ENCODE measurements at regions not wholly inside any gene's neighbourhood (a gene's known extent, or its start where the extent isn't known, plus 50 kb on each side); places are given as distances from the start of the nearest gene placed in this dataset.

GRCh38 chr9:86730163-86730928 is 217.0 kb downstream of the GAS1 start:
- POLR2A ChIA-PET: no interaction called here
- no peaks in the 10 kb centered on the region for H3K4me1 ChIP-seq (replicated peaks in 1 of 2; ENCODE audit: control insufficient read depth in 2 of 2, insufficient read depth in 2 of 2, low read length in 2 of 2)
- no peaks in the 10 kb centered on the region for H3K9me3 ChIP-seq (replicated peaks; ENCODE audit: control insufficient read depth, insufficient read depth, low read depth, low read length)
- CTCF ChIA-PET (ENCODE audit: low intra/inter-chr PET ratio): no interaction called here
- in situ Hi-C loops (cut with MboI) (no loop called here), intact Hi-C loops (cut with micrococcal nuclease) (no loop called here)
- TF ChIP-seq NUFIP1 (IDR thresholded peaks at IDR 0.05; ENCODE audit: partially characterized antibody): no peak
- TF ChIP-seq FOS (IDR thresholded peaks at IDR 0.05; ENCODE audit: extremely low read depth, insufficient read length): no peak
- no peak for TF ChIP-seq TBP (optimal IDR thresholded peaks at IDR 0.05; ENCODE audit: low read depth, low read length)
- TF ChIP-seq MAX (CRISPR knock-in tag; IDR thresholded peaks at IDR 0.05): no peak
- TF ChIP-seq POLR2H (tag; IDR thresholded peaks at IDR 0.05; ENCODE audit: low read depth): no peak
- TF ChIP-seq KDM5B (IDR thresholded peaks at IDR 0.05; ENCODE audit: insufficient replicate concordance, low read depth, low read length): no peak
- TF ChIP-seq ATF3 (IDR thresholded peaks at IDR 0.05): no peak
- TF ChIP-seq ATF3 (CRISPR knock-in tag; conservative IDR thresholded peaks at IDR 0.05): no peak
- no peak for TF ChIP-seq E2F3 (CRISPR knock-in tag; IDR thresholded peaks at IDR 0.05)
- TF ChIP-seq HDAC6 (IDR thresholded peaks at IDR 0.05; ENCODE audit: low read depth, low read length): no peak
- TF ChIP-seq, protein P1, sequence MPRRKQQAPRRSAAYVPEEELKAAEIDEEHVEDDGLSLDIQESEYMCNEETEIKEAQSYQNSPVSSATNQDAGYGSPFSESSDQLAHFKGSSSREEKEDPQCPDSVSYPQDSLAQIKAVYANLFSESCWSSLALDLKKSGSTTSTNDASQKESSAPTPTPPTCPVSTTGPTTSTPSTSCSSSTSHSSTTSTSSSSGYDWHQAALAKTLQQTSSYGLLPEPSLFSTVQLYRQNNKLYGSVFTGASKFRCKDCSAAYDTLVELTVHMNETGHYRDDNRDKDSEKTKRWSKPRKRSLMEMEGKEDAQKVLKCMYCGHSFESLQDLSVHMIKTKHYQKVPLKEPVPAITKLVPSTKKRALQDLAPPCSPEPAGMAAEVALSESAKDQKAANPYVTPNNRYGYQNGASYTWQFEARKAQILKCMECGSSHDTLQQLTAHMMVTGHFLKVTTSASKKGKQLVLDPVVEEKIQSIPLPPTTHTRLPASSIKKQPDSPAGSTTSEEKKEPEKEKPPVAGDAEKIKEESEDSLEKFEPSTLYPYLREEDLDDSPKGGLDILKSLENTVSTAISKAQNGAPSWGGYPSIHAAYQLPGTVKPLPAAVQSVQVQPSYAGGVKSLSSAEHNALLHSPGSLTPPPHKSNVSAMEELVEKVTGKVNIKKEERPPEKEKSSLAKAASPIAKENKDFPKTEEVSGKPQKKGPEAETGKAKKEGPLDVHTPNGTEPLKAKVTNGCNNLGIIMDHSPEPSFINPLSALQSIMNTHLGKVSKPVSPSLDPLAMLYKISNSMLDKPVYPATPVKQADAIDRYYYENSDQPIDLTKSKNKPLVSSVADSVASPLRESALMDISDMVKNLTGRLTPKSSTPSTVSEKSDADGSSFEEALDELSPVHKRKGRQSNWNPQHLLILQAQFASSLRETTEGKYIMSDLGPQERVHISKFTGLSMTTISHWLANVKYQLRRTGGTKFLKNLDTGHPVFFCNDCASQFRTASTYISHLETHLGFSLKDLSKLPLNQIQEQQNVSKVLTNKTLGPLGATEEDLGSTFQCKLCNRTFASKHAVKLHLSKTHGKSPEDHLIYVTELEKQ (CRISPR knock-in tag; IDR thresholded peaks at IDR 0.05): no peak
- TF ChIP-seq CBX3 (IDR thresholded peaks at IDR 0.05; ENCODE audit: borderline replicate concordance in 1 of 2, low read length in 2 of 2): no peak
- TF ChIP-seq ZFPM2 (CRISPR knock-in tag; IDR thresholded peaks at IDR 0.05): no peak
- TF ChIP-seq ZKSCAN3 (CRISPR knock-in tag; IDR thresholded peaks at IDR 0.05): no peak
- TF ChIP-seq MAFG (tag; conservative IDR thresholded peaks at IDR 0.05): no peak
- no peak for TF ChIP-seq PURB (CRISPR knock-in tag; IDR thresholded peaks at IDR 0.05; ENCODE audit: low read depth)
- TF ChIP-seq LARP7 (IDR thresholded peaks at IDR 0.05): no peak
- no peak for TF ChIP-seq ZNF699 (CRISPR knock-in tag; IDR thresholded peaks at IDR 0.05; ENCODE audit: insufficient replicate concordance)
- TF ChIP-seq CCNT2 (IDR thresholded peaks at IDR 0.05; ENCODE audit: borderline replicate concordance, extremely low read depth, insufficient read length, low read depth, low read length): no peak
- TF ChIP-seq NR3C1 (CRISPR knock-in tag; IDR thresholded peaks at IDR 0.05): no peak
- WGBS (ENCODE audit: insufficient coverage, low coverage, missing lambda C conversion rate): 0% methylated on average over 6 of the region's 6 CpGs
- no peaks in the 10 kb centered on the region for H3K9me1 ChIP-seq (ENCODE audit: control insufficient read depth, insufficient read depth, low read length)
- FAIRE-seq (no peak), ATAC-seq (no peak), DNase-seq (ENCODE audit: extremely low read depth in 1 of 4, low spot score in 3 of 4) (no peak)
- no peak overlapping the region for H3K9ac ChIP-seq (ENCODE audit: insufficient read depth in 1 of 2, low read depth in 2 of 2, low read length in 2 of 2)
- H3K27me3 ChIP-seq (ENCODE audit: control insufficient read depth in 2 of 2, insufficient read depth in 2 of 2, low read length in 2 of 2): no peaks in the 10 kb centered on the region
- no peak overlapping the region for H3K27ac ChIP-seq (ENCODE audit: extremely low read depth, low read depth, low read length)
- H2AFZ ChIP-seq (ENCODE audit: low read depth, low read length): no peak overlapping the region
- no peak overlapping the region for H3K4me3 ChIP-seq
- BruUV-seq (replicated peaks): no TSS peak
- H3K36me3 ChIP-seq (ENCODE audit: control insufficient read depth, insufficient read depth, low read length): no peaks in the 10 kb centered on the region
- no peak overlapping the region for H3K4me2 ChIP-seq (ENCODE audit: insufficient read depth, low read length)
- no peaks in the 10 kb centered on the region for H3K79me2 ChIP-seq (ENCODE audit: control insufficient read depth, insufficient read depth, low read length)
- no peaks in the 10 kb centered on the region for H4K20me1 ChIP-seq (replicated peaks; ENCODE audit: control insufficient read depth, insufficient read depth, low read length)

All from K562 (cell line).